HG03432 (cell line): ENCODE measurements at regions not wholly inside any gene's neighbourhood (a gene's known extent, or its start where the extent isn't known, plus 50 kb on each side); places are given as distances from the start of the nearest gene placed in this dataset.
"Not testable (repeated sequence)": the region's sequence is repeated elsewhere in the genome, so short reads cannot be mapped to it uniquely, and the experiment has no call there.

Source experiments
- ATAC-seq: cut with Tn5 transposase; IDR thresholded peaks from one replicate; pipeline ENCODE4 v1.9.1; 2021; ENCODE audit warnings: mild to moderate bottlenecking, moderate library complexity; ENCODE audit not compliant: unreplicated experiment

DNA sequence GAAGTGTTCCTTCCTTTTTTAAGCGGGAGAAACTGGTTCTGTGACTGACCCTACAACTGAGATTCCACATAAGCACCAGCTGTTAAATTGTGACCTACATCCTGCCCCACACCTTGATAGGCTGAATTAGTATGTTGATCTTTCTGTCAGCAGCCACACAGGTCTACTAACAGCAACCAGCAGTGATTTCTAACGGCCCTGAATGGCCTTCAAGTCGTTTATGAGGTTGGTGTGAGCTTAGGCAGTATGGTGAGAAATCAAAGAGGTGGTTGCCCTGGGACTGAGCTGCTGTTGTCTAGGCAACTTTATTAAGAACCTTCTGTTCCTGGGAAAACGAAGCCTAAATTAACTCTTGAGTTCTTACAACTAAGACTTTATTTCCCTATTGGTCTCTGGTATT is 197.2 kb upstream of the FSHR start:
- no peak for ATAC-seq

GRCh38 chr2:49343638-49344037 is 189.3 kb upstream of the FSHR start:
- ATAC-seq: no peak

DNA sequence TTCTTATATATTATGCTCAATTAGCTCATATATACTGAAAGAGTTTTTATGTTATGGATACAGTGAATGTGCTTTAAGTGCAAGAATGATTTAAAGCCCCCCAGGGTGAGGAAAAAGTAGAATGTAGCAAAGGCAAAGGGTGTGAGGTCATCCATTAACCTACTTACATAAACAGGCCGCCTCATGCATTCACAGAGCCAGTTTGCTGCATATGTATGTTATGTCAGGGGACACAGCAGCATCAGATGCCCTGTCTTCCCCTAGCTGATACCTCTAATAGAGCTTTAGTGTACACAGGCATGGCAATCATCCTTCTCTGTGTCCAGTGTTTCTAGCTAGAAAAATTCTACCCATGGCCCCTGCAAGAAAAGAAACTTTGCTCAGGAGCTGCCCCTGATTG is 187.8 kb upstream of the FSHR start:
- ATAC-seq: no peak

- ATAC-seq: no peak
Observed at GRCh38 chr2:49335546-49335945, 181.2 kb upstream of the FSHR start.

- ATAC-seq: no peak
Observed at GRCh38 chr2:49332415-49332814, 178.1 kb upstream of the FSHR start.

GRCh38 chr2:49318531-49318930 is 164.2 kb upstream of the FSHR start:
- ATAC-seq: no peak

DNA sequence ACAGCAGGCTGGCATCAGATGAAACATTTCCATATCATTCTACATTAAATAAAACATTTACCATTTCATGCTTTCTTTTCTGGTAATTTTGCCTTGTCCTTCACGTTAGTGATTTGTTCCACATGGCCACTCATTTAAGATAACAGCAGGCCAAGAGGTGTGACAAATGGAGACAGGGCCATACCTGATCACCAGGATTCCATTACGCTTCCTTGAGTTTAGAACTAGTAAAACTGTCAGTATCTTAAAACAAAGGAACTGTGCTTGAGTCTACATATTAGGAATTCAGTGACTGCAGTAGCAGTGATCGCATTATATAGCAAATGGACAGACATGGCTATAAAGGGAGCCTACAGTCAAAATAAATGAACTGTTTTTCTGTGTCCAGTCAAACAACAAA is 155.1 kb upstream of the FSHR start:
- ATAC-seq: no peak

- no peak for ATAC-seq
Observed at GRCh38 chr2:49306925-49307324, 152.6 kb upstream of the FSHR start.

GRCh38 chr2:49298693-49299092 is 144.4 kb upstream of the FSHR start:
- not testable (repeated sequence) for ATAC-seq

DNA sequence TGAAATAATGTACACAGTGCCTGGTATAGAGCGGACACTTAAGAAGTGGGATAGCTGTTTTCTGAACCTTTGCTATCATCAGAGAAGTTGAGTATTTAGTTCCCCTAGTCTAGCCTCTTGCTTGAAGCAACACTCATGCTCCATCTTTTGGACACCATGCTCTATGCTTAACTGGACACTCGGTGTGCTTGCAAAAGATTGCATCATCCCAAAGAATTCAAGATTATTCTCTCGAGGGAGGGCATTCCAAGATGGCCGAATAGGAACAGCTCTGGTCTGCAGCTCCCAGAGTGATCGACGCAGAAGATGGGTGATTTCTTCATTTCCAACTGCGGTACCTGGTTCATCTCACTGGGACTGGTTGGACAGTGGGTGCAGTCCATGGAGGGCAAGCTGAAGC is 143.9 kb upstream of the FSHR start:
- no peak for ATAC-seq

DNA sequence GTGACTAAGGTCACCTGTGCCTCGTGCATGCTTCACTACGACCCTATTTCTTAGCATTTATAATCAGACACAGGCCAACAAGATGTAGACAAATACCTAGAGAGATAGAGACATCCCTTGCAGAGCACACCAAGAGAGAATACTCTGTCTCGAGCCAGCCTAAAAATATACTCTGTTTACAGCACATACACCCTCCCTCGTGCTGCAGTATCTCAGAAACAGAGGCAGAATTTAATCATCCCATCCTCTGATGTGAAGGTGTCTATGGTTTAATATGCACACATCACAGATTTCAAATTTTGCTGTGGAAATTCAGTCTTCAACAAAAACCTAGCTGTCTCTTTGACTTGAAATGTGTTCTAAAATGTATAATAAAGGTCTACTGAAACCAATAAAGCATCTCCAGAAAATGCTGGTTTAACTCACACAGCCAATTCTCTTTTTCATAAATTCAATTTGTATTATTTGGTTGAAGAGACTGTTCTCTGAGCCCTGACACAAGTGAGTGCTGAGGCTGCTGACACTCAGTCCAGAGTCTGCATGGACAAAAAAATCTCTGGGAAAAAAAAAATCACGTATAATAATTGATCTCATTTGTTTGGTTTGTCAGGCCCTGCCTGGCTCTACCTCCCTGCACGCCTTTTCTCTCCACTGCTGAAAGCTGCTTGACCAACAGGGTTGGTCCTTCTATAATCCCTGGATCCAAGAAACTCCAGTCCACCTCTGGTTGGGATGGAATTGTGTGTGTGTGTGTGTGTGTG is 142.0 kb upstream of the FSHR start:
- no peak for ATAC-seq

- no peak for ATAC-seq
Observed at GRCh38 chr2:49294225-49294624, 139.9 kb upstream of the FSHR start.

DNA sequence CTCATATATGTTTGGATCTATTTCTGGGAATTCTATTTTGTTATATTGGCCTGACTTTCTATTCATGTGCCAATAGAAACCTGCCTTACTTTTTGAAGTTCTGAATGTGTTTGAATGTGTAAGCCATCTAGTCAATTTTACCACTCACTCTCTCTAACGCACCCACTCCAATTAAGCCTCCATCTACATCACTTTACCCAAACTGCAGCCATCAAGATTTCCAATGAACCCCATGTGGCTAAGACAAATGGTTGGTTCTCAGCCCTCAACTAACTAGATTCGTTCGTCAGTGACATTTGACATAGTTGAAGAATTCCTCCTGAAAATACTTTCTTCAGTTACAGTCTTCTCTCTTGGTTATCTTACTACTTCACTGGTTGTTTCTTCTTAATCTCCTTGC is 137.3 kb upstream of the FSHR start:
- ATAC-seq: no peak

GRCh38 chr2:49289711-49290110 is 135.4 kb upstream of the FSHR start:
- no peak for ATAC-seq

GRCh38 chr2:49288902-49289700 is 134.8 kb upstream of the FSHR start:
- ATAC-seq: no peak

DNA sequence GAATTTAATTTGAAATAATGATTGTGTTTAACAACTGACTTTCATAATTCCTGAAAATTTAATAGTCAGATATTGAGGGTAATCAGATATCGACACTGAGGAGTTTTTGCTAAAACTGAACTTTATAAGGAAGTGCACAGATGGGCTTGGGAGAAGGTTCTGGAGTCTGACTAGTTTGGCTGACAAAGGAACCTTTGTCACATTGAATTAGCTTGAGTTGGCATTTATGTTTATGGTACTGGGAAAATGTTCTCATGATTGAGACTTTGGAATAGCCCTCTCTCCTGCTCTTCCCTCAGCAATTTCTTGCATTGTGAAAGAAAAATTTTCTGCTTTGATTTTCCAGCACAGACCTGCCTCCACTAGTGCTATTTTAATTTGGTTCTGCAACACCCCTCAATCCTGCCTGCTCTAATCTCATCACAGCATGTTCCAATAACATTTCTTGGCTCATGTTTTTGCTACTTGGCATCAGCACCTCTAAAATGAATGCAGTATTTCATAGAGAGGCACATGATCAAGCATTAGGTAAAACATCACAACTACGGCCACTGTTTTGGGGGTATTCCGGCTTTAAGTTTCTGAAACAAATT is 133.9 kb upstream of the FSHR start:
- no peak for ATAC-seq

DNA sequence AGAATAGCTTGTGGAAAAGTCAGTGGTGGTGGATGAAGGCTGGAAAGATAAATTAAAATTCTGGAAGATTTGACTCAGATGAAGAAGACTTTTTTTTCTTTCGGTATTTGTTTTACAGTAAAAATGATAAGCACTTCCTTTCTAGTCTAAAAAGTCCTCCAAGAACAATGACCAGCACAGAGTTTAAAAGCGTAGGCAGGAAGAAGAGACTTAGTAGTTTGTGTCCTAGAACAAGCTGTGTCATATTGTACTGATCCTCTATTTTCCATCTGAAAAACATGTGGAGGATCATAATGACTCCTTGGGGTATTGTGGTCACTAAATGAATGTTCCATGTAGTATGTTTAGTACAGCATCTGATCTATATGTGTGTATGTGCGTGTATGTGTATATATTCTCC is 132.4 kb upstream of the FSHR start:
- no peak for ATAC-seq

DNA sequence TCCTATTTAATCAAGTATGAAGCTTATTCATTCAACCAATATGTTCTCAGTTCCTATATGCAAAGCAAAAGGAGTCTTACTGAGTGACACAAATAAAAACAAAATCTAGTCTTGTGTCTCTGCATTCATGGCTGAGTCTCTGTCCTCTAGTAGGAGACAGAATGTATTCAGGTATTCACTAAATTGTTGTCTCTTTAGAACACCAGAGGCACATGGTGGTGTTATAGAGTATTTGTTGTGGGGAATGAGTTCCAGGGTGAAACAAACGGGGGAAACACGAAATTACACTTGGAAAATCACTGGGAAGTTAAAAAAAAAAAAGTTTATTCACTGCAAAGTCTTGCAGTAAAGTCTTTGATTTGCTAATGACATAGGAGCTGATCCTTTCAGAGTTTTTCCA is 131.7 kb upstream of the FSHR start:
- no peak for ATAC-seq

GRCh38 chr2:49278561-49278960 is 124.2 kb upstream of the FSHR start:
- ATAC-seq: no peak

DNA sequence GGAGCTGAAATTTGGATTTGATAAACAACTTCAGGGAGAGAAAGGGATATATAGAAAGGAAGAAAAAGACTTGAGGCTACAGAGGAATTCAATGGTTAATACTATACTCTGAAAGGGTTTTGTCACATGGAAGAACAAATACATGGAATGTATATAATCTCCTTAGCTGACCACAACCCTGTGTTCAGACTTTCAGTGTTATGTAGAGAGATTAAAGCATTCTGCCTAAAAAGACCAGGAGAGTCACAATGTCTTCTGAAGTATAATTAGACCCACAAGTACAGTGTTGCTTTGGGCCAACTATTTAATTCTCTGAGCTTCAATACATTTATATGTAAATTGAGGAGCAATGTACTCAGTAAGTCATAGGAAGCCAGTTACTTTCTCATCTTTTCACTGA is 123.8 kb upstream of the FSHR start:
- ATAC-seq: no peak

- ATAC-seq: no peak
Observed at GRCh38 chr2:49271060-49271606, 116.8 kb upstream of the FSHR start.

GRCh38 chr2:49270091-49270490 is 115.8 kb upstream of the FSHR start:
- ATAC-seq: no peak
